H9 (cell line): ENCODE measurements at regions not wholly inside any gene's neighbourhood (a gene's known extent, or its start where the extent isn't known, plus 50 kb on each side); places are given as distances from the start of the nearest gene placed in this dataset.

ENCODE experiments used
- DNase-seq: peaks from one replicate; pipeline ENCODE4 v3.0.0-alpha.2; 2017
- H2AFZ ChIP-seq: one replicate; pipeline ENCODE4 v1.6.1; 2013; ENCODE audit warnings: mild to moderate bottlenecking, low read length, control low read depth, moderate library complexity
- H2AK5ac ChIP-seq: 2 replicates; pipeline ENCODE4 v1.6.1; 2013; ENCODE audit warnings: low read length, control low read depth, mixed read lengths; ENCODE audit not compliant: insufficient read length
- H2BK120ac ChIP-seq: one replicate; pipeline ENCODE4 v1.6.1; 2013; ENCODE audit warnings: low read depth, mild to moderate bottlenecking, low read length, control low read depth, inconsistent platforms; ENCODE audit not compliant: poor library complexity, severe bottlenecking
- H2BK12ac ChIP-seq: 2 replicates; pipeline ENCODE4 v1.6.1; 2013; ENCODE audit warnings: low read length, control low read depth, mixed read lengths, low read depth; ENCODE audit not compliant: insufficient read length
- H2BK15ac ChIP-seq: 2 replicates; pipeline ENCODE4 v1.6.1; 2013; ENCODE audit warnings: low read depth, low read length, control low read depth
- H2BK20ac ChIP-seq: one replicate; pipeline ENCODE4 v1.6.1; 2013; ENCODE audit warnings: low read depth, mild to moderate bottlenecking, low read length, control low read depth, inconsistent platforms; ENCODE audit not compliant: poor library complexity, severe bottlenecking
- H2BK5ac ChIP-seq: 2 replicates; pipeline ENCODE4 v1.6.1; 2013; ENCODE audit warnings: low read length, control low read depth, mixed read lengths; ENCODE audit not compliant: insufficient read length
- H3K14ac ChIP-seq: 2 replicates; pipeline ENCODE4 v1.6.1; 2013; ENCODE audit warnings: low read length, control low read depth; ENCODE audit not compliant: insufficient read depth
- H3K18ac ChIP-seq: 2 replicates; pipeline ENCODE4 v1.6.1; 2013; ENCODE audit warnings: low read depth, mild to moderate bottlenecking, mixed read lengths, low read length, control low read depth; ENCODE audit not compliant: insufficient read length
- H3K23ac ChIP-seq: 2 replicates; pipeline ENCODE4 v1.6.1; 2013; ENCODE audit warnings: low read length, control low read depth, mixed read lengths, low read depth; ENCODE audit not compliant: insufficient read length
- H3K23me2 ChIP-seq: 2 replicates; pipeline ENCODE4 v1.6.1; 2013; ENCODE audit warnings: low read depth, mild to moderate bottlenecking, mixed read lengths, low read length, control low read depth; ENCODE audit not compliant: insufficient read length, poor library complexity, severe bottlenecking
- H3K27ac ChIP-seq: 2 replicates; pipeline ENCODE4 v1.5.1; 2013; ENCODE audit warnings: low read length, control low read depth, mixed read lengths, low read depth; ENCODE audit not compliant: insufficient read length
- H3K27me3 ChIP-seq: 2 replicates; pipeline ENCODE4 v1.6.1; 2013; ENCODE audit warnings: low read length, control low read depth, inconsistent platforms; ENCODE audit not compliant: insufficient read depth
- H3K4ac ChIP-seq: 2 replicates; pipeline ENCODE4 v1.6.1; 2013; ENCODE audit warnings: low read depth, mild to moderate bottlenecking, control low read depth, inconsistent platforms, low read length, moderate library complexity
- H3K4me1 ChIP-seq: 2 replicates; pipeline ENCODE4 v1.6.1; 2013; ENCODE audit warnings: low read length, control low read depth, inconsistent platforms; ENCODE audit not compliant: insufficient read depth
- H3K4me2 ChIP-seq: 2 replicates; pipeline ENCODE4 v1.6.1; 2013; ENCODE audit warnings: low read length, control low read depth, mixed read lengths; ENCODE audit not compliant: insufficient read length, insufficient read depth
- H3K56ac ChIP-seq: 2 replicates; pipeline ENCODE4 v1.6.1; 2013; ENCODE audit warnings: low read depth, mild to moderate bottlenecking, mixed read lengths, low read length, control low read depth; ENCODE audit not compliant: insufficient read length
- H3K79me1 ChIP-seq: 2 replicates; pipeline ENCODE4 v1.6.1; 2013; ENCODE audit warnings: low read depth, mild to moderate bottlenecking, moderate library complexity, low read length, control low read depth, inconsistent platforms; ENCODE audit not compliant: insufficient read depth, poor library complexity, severe bottlenecking
- H3K79me2 ChIP-seq: 2 replicates; pipeline ENCODE4 v1.6.1; 2013; ENCODE audit warnings: low read length, control low read depth, inconsistent platforms; ENCODE audit not compliant: insufficient read depth
- H3K9ac ChIP-seq: 2 replicates; pipeline ENCODE4 v1.6.1; 2013; ENCODE audit warnings: low read length, control low read depth, mixed read lengths; ENCODE audit not compliant: insufficient read length; ENCODE audit errors: extremely low read depth
- H3K9me3 ChIP-seq: one replicate; pipeline ENCODE4 v1.6.1; 2013; ENCODE audit warnings: low read depth, low read length, inconsistent platforms; ENCODE audit not compliant: control insufficient read depth
- H3T11ph ChIP-seq: one replicate; pipeline ENCODE4 v1.6.1; 2013; ENCODE audit warnings: mild to moderate bottlenecking, low read length, control low read depth, inconsistent platforms
- H4K20me1 ChIP-seq: one replicate; pipeline ENCODE4 v1.6.1; 2013; ENCODE audit not compliant: control insufficient read depth, insufficient read length, insufficient read depth
- H4K5ac ChIP-seq: 2 replicates; pipeline ENCODE4 v1.6.1; 2013; ENCODE audit warnings: low read depth, mild to moderate bottlenecking, mixed read lengths, low read length, control low read depth; ENCODE audit not compliant: insufficient read length
- H4K8ac ChIP-seq: replicated peaks from 2 replicates; pipeline ENCODE4 v1.6.1; 2013; ENCODE audit warnings: low read length, control low read depth, mixed read lengths, low read depth; ENCODE audit not compliant: insufficient read length
- H4K91ac ChIP-seq: 2 replicates; pipeline ENCODE4 v1.6.1; 2013; ENCODE audit warnings: low read depth, mild to moderate bottlenecking, moderate library complexity, mixed read lengths, low read length, control low read depth; ENCODE audit not compliant: insufficient read length
- H3K27ac Mint-ChIP-seq, 3 experiments: 2 replicates in 2 of 3; 3 replicates in 1 of 3; pipeline ENCODE4 v1.8.0; 2020 to 2021; ENCODE audit warnings: mixed read lengths in 3 of 3, mild to moderate bottlenecking in 1 of 3, moderate library complexity in 1 of 3
- H3K27me3 Mint-ChIP-seq: 2 replicates; pipeline ENCODE4 v1.8.0; 2021; ENCODE audit warnings: low read depth, mild to moderate bottlenecking, moderate library complexity, mixed read lengths
- H3K36me3 Mint-ChIP-seq, 3 experiments: 2 replicates in 2 of 3; 3 replicates in 1 of 3; pipeline ENCODE4 v1.8.0; 2020 to 2021; ENCODE audit warnings: low read depth in 3 of 3, mixed read lengths in 3 of 3; ENCODE audit not compliant: insufficient read depth in 1 of 3
- H3K4me1 Mint-ChIP-seq, 2 experiments: 2 replicates each; pipeline ENCODE4 v1.8.0; 2020; ENCODE audit warnings: mixed read lengths in 2 of 2
- H3K4me3 Mint-ChIP-seq, 2 experiments: 2 replicates in 1 of 2; 3 replicates in 1 of 2; pipeline ENCODE4 v1.8.0; 2020 to 2021; ENCODE audit warnings: mild to moderate bottlenecking in 2 of 2, mixed read lengths in 2 of 2, moderate library complexity in 1 of 2
- H3K9me3 Mint-ChIP-seq, 2 experiments: 2 replicates in 1 of 2; 3 replicates in 1 of 2; pipeline ENCODE4 v1.8.0; 2020; ENCODE audit warnings: mild to moderate bottlenecking in 2 of 2, mixed read lengths in 2 of 2, moderate library complexity in 1 of 2
- CTCF ChIP-seq: fragments of 200-600 bp; sonication (generic); conservative IDR thresholded peaks from 3 replicates; pipeline ENCODE4 v1.8.0; 2021; ENCODE audit warnings: antibody characterized with exemption, mild to moderate bottlenecking
- WGBS: extraction: QIAGEN DNeasy Blood & Tissue Kit; methylation state at CpG from one replicate; pipeline ENCODE4 v1.1.7; 2013; ENCODE audit warnings: missing lambda C conversion rate, low lambda C conversion rate, mixed read lengths; ENCODE audit not compliant: insufficient read length; ENCODE audit errors: extremely low coverage; 5-methylcytosine and 5-hydroxymethylcytosine counted together

DNA sequence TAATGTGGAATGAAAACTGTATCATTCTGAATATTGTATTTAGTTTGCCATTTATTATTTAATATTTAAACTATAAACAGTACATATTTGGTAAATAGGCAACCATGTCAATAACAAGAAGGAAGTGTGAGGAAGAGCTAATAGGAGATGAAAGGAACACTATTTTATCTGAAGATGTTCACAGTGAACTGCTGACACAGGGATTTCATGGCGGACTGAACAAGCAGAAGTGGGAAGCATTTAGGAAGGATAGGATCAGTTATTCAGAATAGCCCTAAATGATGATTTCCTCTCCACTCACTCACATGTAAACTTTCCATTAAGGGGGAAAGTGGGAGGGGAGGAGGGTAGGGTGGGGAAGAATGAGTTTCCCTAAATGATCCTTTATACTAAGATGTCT lies 682.4 kb downstream of the TOX3 start:
- Mint-ChIP-seq H3K27me3 (peaks cover 2% of the 10 kb centered on the region), H3K9me3 (no peaks in the 10 kb centered on the region), H3K36me3 (no peaks in the 10 kb centered on the region), H3K4me3 (no peak overlapping the region), H3K27ac (no peak overlapping the region), H3K4me1 (peaks cover 5% of the 10 kb centered on the region in 2 experiments)
- H3K79me1 ChIP-seq, result no peaks in the 10 kb centered on the region
- no peaks in the 10 kb centered on the region for H3K27me3 ChIP-seq
- no peak overlapping the region for H2BK20ac ChIP-seq
- H2BK120ac ChIP-seq, result no peak overlapping the region
- no peaks in the 10 kb centered on the region for H3K79me2 ChIP-seq
- H3K56ac ChIP-seq, result no peak overlapping the region
- no peaks in the 10 kb centered on the region for H4K20me1 ChIP-seq
- H3K9ac ChIP-seq, result no peak overlapping the region
- TF ChIP-seq CTCF, result no peak
- no peak overlapping the region for H3K14ac ChIP-seq
- no peak overlapping the region for H2AFZ ChIP-seq
- H2BK15ac ChIP-seq, result no peak overlapping the region
- no peaks in the 10 kb centered on the region for H3K9me3 ChIP-seq
- no peaks in the 10 kb centered on the region for H3K4me1 ChIP-seq
- H3K23ac ChIP-seq, result no peak overlapping the region
- H3K23me2 ChIP-seq, result no peaks in the 10 kb centered on the region
- H4K8ac ChIP-seq, result no peak overlapping the region
- no peak overlapping the region for H3K4ac ChIP-seq
- no peak overlapping the region for H3K4me2 ChIP-seq
- H2AK5ac ChIP-seq, result no peak overlapping the region
- H3K27ac ChIP-seq, result no peak overlapping the region
- H2BK12ac ChIP-seq, result no peak overlapping the region
- no peak overlapping the region for H3T11ph ChIP-seq
- no peak for DNase-seq
- WGBS, result no CpG with 5 or more reads among the region's 1 CpG
- H4K91ac ChIP-seq, result no peak overlapping the region
- no peak overlapping the region for H4K5ac ChIP-seq
- no peak overlapping the region for H3K18ac ChIP-seq
- H2BK5ac ChIP-seq, result no peak overlapping the region
